COR-L47 (cell line): ENCODE measurements at regions not wholly inside any gene's neighbourhood (a gene's known extent, or its start where the extent isn't known, plus 50 kb on each side); places are given as distances from the start of the nearest gene placed in this dataset.
"Not testable (repeated sequence)": the region's sequence is repeated elsewhere in the genome, so short reads cannot be mapped to it uniquely, and the experiment has no call there.

Source experiments
- DNase-seq: peaks from one replicate; lab custom pipeline; 2025; lab: John Stamatoyannopoulos, UW

DNA sequence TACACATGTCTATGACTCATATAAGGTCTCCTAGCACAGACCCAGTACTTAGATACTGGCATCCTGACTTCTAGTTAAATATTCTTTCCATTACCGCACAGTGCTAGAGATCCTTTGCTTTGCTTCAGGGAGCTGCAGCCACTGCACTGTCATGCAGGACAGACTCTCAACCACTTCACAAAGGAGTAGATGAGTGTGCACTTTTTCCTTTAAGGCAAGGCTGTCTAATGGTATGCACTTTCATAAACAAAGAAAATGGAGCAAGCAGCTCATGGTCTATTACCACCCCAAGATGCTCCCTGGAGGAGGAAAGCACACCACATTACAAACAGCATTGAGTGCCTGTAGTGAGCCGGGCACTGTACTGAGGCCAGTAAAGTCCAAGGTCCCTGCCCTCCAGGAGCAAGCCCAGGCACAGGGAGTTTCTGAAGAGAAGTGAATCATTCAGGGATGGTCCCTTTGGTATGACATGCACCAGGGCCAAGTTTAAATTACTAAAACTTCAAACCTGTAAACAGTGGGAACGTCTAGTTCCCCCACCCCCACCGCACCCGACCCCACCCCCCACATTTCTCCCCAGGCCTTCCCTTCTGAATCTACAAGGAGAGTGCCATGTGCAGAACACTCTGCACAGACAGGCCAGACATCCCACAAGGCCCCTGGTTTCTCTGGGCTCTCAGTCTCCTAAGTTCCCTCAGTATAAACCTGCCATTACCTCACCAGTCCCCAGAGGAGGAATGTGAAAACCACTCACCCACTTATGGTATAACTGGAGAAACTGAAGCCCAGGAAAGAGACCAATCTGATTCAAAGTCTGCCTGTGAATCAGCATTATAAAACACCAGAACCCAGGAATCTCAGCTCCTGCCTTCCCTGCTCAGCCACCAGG is 107.8 kb upstream of the BCL6 start:
- no peak for DNase-seq

DNA sequence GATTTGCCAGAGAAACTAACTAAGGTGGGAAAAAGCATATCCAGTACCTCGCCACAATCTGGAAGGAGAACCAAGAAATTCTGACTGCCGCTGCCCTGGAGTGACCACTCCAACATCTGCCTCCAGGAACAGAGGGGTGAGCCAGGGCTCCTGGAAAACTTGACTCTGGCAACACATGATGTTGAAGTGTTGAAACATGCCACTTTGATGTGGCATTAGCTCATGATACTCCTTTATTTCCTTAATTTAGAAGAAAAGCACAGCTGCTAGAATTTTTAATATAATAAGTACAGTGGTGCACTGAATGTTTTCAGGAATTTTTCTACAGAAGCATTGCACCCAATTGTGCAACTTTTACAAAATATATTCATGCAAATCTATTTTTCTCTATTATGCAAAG is 109.9 kb upstream of the BCL6 start:
- no peak for DNase-seq

DNA sequence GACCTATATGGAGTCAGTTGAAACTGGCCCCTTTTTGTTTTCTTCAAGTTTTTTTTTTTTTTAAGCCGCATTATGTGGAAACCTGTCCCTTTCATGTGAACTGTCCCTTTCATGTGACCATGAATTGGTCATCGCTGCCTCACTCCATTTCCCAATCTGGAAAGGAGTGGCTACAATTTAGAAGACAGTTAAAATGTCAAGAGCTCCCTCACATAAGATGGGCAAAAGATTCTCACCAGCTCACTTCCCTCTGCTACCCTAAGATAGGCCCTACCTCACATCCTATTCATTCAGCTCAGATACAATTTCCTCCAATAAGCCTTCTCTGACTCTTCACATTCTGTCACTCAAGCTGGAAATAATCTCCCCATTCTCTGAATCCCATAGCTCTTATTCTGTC is 111.3 kb upstream of the BCL6 start:
- no peak for DNase-seq

DNA sequence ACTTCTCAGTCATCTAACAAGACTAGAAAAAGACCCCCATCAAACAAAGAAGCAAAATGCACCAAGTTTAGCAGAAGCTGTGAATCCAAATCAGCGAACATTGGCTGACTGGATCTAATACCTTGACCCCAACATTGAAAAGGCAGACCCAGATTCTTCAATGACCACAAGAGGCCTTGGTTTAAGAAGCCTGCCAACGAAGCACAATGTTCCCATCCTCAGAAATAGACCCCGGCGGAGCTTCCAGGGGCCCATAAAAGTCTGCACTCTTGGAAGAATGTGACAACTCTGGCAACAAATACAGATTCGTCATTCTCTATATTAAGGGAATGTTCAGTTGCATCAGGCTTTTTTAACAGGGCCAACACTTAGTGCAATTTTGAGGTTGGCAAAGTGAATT is 112.8 kb upstream of the BCL6 start:
- no peak for DNase-seq

DNA sequence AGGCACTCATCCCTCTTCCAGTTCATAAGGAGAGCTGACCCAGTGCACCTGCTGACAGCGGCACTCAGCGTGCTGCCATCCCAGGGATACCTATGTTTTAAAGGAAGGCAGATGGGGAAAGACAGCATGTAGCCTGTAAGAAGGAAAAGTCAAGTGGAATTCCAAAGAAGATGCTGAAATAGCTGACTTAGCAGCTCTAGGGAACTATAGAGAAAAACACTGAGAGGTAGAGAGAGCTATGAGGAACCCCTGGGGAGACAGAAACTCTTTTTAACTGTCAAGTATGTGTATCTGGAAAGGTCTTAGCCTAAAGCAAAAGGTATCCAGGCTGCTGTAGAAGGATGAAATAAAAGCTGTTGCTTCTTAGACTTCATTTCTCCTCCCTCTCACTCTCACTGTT is 113.4 kb upstream of the BCL6 start:
- no peak for DNase-seq

DNA sequence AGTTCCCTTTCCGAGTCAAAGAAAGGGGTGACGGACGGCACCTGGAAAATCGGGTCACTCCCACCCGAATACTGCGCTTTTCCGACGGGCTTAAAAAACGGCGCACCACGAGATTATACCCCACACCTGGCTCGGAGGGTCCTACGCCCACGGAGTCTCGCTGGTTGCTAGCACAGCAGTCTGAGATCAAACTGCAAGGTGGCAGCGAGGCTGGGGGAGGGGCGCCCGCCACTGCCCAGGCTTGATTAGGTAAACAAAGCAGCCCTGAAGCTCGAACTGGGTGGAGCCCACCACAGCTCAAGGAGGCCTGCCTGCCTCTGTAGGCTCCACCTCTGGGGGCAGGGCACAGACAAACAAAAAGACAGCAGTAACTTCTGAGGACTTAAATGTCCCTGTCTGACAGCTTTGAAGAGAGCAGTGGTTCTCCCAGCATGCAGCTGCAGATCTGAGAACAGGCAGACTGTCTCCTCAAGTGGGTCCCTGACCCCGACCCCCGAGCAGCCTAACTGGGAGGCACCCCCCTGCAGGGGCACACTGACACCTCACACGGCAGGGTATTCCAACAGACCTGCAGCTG is 117.5 kb upstream of the BCL6 start:
- not testable (repeated sequence) for DNase-seq

DNA sequence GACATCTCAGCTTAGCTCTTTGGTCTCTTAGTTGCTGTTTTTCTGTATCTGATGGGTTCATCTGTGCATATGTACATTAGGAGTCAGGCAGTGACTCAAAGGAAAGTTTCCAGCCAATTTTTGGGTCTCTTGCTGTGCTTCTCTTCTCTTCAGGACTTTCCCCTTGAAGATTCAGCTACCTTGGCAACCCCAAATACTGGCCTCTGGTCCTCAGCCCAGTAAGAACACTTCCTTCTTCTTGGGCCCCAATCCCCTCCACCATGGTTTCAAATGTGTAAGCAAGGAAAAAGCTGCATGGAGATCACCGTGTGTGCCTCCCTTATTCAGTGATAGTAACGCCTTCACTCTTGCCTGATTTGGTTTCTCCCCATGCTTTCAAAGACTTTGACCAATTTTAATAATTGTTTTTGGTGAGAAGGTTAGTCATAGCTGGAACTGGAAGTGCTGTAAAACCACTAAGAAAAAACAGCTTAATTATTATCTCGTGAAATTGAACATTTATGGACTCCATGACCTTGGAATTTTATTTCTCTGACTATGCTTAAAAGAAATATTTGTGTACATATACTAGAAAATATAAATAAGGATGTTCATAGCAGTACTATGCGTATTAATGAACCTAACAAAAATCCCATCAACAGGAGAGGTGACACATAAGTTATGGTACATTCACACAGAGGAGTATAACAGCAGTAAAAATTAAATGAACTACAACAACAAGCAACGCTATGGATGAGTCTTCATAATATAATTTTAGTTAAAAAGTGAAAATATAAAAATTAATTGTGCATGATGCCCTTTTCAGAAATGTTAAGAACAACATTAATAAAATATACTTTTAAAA is 125.3 kb upstream of the BCL6 start:
- DNase-seq: no peak

DNA sequence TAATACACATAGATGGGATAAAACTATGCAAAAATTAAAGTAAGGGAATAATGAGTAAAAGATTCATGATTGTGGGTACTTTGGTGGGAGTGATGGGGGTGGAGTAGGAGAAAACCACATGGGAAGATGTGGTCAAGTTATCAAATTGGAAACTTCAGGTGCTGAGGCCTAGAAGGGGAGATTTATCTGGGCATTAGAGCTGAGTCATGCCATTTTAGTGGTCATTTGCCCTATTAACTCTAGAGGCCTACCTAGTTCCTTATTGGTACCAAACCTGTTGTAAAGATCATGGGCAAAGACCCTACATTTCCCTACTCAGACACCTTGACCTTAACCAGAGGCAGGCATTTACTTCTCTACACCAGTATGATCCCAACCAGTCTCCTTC is 125.9 kb upstream of the BCL6 start:
- no peak for DNase-seq

DNA sequence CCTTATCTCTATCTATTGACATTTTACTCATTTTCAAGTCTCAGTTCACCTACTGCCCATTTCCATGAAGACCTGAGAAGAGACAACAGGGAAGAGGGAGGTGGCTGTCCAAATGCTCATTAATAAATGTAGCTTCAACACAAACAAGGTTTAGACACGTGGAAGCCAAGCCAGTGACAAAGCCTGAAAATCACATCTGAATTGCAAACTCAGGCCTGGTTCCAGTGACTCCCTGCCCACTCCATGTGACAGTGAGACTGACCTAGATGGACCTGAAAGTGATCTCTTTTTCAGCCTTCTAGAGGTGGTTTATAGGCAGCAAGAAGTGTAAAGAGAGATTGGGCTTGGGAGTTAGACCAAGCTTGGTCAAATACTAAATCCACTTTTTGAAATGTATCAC is 126.6 kb upstream of the BCL6 start:
- no peak for DNase-seq

DNA sequence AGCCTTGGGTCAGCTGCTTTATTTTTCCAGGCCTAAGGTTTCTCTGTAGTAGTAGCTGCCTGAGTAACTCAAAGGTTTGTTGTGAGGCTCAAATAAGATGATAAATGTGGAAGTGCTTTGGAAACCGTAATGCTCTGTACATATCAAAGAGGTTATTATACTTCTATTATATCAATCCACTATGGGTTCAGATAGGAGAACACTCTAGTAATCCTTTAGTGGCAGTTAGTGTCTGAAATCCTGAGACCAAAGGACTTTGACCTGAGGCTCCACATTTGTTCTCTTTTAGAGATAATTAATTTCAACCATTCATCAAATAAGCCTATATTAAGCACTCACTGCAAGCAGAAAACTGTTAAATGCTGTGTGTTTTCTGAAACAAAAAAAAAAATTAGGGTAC is 128.6 kb upstream of the BCL6 start:
- no peak for DNase-seq

DNA sequence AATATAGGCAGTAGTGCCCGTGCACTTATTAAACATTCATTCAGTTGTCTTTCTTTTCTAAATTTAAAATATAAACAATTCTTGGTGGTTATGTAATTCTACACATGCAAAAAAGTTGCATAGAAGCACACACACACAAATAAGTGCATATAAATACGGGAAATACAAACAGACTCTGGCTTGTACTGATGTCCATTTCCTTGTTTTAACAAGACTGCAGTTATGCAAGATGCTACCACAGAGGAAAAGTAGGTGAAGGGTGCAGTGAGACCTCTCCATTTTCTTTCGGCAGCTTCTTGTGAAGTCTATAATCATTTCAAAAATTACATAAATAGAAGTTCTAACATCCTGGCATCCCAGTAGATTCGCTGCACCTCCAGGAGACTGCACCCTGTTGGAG is 130.6 kb upstream of the BCL6 start:
- no peak for DNase-seq

DNA sequence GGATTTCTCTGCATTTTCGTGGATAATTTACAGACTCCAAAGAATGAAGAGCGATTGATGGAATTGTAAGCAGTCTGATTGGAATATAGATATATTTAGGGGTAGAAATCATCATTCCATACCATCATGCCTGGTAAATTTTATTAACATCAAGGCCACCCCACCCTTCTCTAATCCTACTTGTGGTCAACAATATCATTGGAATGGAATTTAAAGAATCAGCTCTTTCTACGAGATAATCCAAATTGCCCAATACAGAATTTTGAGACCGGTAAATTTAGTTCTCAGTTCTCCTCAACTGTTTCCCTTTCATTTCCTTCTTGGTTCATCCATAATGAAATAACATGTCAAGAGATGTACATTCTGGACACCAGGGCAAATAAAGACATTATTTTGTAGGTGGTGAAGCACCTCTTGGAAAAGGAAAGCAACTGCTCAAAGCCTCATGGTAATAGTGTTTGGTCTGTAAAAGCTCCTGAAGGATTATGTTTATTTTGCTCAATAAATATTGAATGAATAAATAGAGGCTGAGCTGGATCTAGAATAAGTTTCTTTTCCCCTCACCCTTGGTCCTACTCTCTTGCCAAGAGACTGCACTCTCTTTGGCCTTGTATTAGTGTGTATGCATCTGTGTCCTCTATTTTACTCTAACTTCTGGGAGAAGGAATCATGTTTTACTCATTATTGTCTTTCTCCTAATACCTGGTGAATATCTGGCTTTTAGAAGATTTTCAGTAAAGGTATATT is 133.7 kb upstream of the BCL6 start:
- DNase-seq: no peak

DNA sequence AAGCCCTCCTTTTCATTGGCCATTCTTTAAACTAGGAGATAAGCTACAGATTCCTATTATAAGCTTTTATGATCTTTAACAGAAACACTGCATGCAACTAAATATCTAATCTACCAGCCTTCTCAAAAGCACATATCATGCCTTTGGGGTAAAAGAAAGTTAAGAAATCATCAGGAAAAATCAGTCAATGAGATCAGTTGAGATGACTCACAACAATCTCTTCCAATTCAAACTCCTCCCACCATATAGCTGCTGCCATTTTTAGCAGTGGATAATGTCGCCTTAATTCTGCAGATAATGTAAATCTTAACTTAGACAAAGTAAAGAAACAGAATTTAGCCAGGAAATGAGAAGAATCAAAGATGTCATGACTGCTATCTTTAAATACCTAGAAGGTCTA is 135.2 kb upstream of the BCL6 start:
- no peak for DNase-seq

DNA sequence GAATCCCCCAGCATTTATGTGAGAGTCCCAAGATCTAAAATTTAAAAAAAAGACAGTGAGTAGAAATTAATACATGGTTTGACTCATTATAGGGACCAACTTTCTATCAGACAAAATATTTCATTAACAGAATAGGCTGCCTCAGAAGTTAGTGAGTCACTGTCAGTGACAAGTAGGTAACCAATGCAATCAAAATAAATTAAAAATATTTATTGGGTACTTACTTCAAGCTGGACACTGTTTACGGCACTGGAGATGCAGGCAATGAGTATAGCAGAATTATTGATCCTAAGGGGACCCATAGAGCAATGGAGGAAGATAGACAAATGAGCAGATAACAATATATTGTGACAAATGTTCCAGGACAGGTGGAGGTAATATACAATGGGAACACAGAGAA is 135.6 kb upstream of the BCL6 start:
- DNase-seq: no peak

DNA sequence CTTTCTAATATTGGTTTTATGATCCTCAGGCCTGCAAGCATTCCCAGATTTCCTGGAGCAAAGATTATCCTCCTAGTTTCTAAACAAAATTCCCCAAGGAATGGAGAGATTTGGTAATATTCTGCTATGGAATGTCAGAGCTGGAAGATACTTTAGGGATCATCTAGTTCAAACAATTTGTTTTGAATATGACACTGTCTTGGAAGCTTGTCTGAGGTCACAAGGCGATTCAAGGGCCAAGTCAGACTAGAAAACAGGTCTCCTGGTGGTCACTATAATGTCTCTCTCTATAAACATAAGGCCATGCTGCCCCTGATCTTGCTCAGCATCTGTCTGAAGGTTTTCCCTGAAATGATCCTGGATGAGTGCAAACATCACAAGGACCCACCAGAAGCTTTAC is 143.4 kb upstream of the BCL6 start:
- no peak for DNase-seq

DNA sequence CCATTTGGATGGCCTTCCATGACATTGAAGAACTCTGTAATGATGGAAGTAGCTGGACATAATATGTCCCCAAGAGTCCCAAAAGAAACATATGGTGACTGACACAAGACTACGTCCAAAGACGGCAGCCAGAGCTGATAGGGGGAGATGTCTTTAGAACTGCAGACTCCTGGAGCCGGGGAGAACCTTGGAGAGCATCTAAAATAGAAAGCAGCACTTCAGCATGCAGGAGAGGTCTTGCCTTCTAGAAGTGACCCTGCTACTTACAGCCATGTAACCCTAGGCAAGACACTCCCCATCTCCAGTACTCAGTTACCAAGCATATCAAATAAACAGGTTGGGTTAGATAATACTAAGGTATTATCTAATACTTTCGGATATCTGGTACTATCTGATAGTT is 143.8 kb upstream of the BCL6 start:
- no peak for DNase-seq

DNA sequence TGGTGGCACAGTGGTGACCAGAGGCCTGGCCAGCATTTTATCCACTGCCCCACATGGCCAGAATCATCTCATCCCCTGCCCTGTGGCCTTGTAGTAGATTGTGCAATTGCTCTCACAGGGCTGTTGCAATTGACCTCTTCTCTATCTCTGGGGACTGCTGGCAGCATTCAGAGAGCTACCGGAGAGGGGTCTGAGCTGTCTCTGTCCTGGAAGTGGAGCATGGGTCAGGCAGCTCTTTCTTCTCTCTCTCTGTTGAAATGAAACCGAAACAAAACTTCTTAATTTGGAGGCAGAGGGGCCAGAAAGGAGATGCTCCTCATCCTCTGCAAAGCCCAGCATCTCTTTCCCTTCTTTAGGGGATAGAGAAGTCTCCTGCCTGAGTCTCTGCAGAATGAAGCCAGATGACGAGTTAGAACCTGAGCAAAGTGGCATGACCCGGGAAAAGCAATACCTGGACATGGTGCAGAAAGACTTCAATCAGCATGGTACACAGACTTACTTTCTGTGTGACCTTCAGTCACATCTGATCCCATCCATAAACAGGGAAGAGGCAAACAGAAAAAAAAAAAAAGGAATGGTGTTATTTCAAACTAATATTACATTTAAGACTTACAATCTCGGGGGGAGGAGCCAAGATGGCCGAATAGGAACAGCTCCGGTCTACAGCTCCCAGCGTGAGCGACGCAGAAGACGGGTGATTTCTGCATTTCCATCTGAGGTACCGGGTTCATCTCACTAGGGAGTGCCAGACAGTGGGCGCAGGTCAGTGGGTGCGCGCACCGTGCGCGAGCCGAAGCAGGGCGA is 144.5 kb upstream of the BCL6 start:
- no peak for DNase-seq

DNA sequence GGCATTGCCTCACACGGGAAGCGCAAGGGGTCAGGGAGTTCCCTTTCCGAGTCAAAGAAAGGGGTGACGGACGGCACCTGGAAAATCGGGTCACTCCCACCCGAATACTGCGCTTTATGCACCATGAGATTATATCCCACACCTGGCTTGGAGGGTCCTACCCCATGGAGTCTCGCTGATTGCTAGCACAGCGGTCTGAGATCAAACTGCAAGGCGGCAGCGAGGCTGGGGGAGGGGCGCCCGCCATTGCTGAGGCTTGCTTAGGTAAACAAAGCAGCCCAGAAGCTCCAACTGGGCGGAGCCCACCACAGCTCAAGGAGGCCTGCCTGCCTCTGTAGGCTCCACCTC is 145.1 kb upstream of the BCL6 start:
- not testable (repeated sequence) for DNase-seq

DNA sequence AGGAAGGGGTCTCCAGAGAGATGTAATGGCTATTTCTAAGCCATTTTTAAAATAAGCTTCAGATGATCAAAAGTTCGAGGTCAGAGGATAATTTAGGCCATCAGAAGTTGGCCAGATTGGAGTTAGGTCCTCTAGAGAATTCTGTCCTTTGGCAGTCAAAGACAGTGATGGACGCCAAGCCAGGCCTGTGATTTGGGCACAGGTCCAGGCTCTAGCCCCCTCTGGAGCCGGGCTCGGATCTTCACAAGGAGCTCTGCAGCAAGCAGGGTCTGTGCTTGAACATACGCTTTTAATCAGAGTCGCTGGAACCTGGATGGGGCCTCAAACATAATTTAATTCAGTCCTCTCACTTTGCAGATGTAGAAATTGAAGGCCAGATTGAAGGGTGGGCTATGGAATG is 151.4 kb upstream of the BCL6 start:
- DNase-seq: no peak

DNA sequence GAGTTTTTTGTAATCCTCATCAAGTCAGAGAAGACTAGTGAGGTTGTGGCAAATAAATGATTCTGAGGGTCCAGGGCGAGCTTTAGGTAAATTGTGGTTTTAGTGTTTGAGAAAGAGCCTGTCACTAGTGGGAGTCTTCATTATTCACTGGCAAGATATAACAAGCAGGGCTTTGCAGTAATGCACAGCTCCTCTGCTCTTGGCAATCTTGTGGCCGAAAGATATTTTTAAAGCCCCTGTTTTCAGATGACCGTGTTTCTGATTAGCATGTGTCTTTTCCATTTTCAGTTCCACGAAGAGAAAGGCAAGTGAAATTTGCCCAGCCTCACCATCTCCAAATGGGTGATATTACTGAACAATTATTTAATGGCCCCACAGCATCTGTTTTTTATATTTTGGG is 154.0 kb upstream of the BCL6 start:
- no peak for DNase-seq

DNA sequence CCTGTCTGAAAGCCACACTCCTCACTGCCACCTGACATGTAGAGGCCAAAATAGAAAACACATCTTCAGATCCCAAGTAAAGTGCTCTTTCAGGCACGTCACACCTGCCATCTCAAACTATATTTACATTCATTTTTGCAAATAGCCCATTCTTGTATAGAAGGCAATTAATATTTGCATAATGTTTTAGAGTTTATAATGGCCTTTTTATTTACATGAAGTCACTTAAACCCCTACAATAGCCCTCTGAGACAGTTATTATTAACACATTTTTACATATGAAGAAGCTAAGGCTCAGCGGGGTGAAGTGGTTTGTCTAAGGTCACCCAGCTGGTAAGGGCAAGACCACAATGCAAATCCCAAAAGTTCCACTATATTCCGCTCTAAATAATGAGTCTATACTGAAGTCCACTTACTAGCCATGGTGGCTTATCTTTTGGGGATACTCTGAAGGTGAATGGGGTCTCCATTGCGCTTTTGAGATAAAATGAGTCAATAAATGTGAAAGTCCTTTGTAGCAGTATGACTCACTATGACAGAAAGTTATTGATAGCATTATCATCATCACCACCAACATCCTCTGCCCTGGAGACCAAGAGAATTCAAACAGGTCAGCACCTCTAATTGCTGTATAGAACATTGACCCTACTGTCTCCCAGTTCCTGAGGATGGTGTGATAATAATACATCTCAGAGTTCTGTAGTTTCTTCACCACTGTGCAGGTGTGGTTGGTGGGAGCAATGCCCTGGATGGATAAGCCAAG is 155.9 kb upstream of the BCL6 start:
- no peak for DNase-seq
